GM23338 (cell line): ENCODE measurements at regions not wholly inside any gene's neighbourhood (a gene's known extent, or its start where the extent isn't known, plus 50 kb on each side); places are given as distances from the start of the nearest gene placed in this dataset.

Experiments used
- ATAC-seq: fragments of 200-7000 bp; cut with Tn5 transposase; 3 replicates; pipeline ENCODE4 v1.9.1; 2020
- DNase-seq: peaks from one replicate; pipeline ENCODE4 v3.0.0-alpha.2; 2015; ENCODE audit warnings: low spot score
- H2AFZ ChIP-seq: fragments of 200-600 bp; sonication (generic); 2 replicates; pipeline ENCODE4 v1.8.0; 2016; ENCODE audit warnings: antibody characterized with exemption, mild to moderate bottlenecking, moderate library complexity
- H3F3A ChIP-seq: fragments of 200-600 bp; sonication (generic); replicated peaks from 2 replicates; pipeline ENCODE4 v1.8.0; 2017; ENCODE audit warnings: antibody characterized with exemption, mixed run types, low read depth
- H3K27ac ChIP-seq: fragments of 200-600 bp; sonication (generic); 2 replicates; pipeline ENCODE4 v1.6.1; 2016; ENCODE audit warnings: low read depth
- H3K27me3 ChIP-seq: fragments of 200-600 bp; sonication (generic); 2 replicates; pipeline ENCODE4 v1.8.0; 2016; ENCODE audit warnings: mild to moderate bottlenecking, mixed run types, moderate library complexity; ENCODE audit not compliant: insufficient read depth
- H3K36me3 ChIP-seq: fragments of 200-600 bp; sonication (generic); 2 replicates; pipeline ENCODE4 v1.8.0; 2016; ENCODE audit warnings: mild to moderate bottlenecking; ENCODE audit not compliant: insufficient read depth
- H3K4me1 ChIP-seq: fragments of 200-600 bp; sonication (generic); 2 replicates; pipeline ENCODE4 v1.8.0; 2016; ENCODE audit warnings: mild to moderate bottlenecking, moderate library complexity; ENCODE audit not compliant: insufficient read depth
- H3K4me2 ChIP-seq: fragments of 200-600 bp; sonication (generic); 2 replicates; pipeline ENCODE4 v1.7.1; 2017; ENCODE audit warnings: mixed run types
- H3K4me3 ChIP-seq: fragments of 200-600 bp; sonication (generic); 2 replicates; pipeline ENCODE4 v1.6.1; 2016; ENCODE audit warnings: mixed run types
- H3K79me2 ChIP-seq: fragments of 200-600 bp; sonication (generic); replicated peaks from 2 replicates; pipeline ENCODE4 v1.8.0; 2017; ENCODE audit warnings: mild to moderate bottlenecking; ENCODE audit not compliant: insufficient read depth
- H3K9me2 ChIP-seq: fragments of 200-600 bp; sonication (generic); 2 replicates; pipeline ENCODE4 v1.8.0; 2017; ENCODE audit not compliant: insufficient read depth
- H4K20me1 ChIP-seq: fragments of 200-600 bp; sonication (generic); replicated peaks from 2 replicates; pipeline ENCODE4 v1.8.0; 2017; ENCODE audit warnings: mild to moderate bottlenecking; ENCODE audit not compliant: insufficient read depth
- H3K27ac Mint-ChIP-seq: 2 replicates; pipeline ENCODE4 v1.8.0; 2020; ENCODE audit warnings: inconsistent platforms, mild to moderate bottlenecking, moderate library complexity, mixed read lengths
- H3K27me3 Mint-ChIP-seq: 3 replicates; pipeline ENCODE4 v1.8.0; 2022; ENCODE audit warnings: low read depth, mild to moderate bottlenecking, moderate library complexity, mixed read lengths, inconsistent platforms; ENCODE audit not compliant: insufficient read depth, poor library complexity
- H3K36me3 Mint-ChIP-seq: 3 replicates; pipeline ENCODE4 v1.8.0; 2021; ENCODE audit warnings: low read depth, mild to moderate bottlenecking, inconsistent platforms, moderate library complexity, mixed read lengths
- H3K4me1 Mint-ChIP-seq: 3 replicates; pipeline ENCODE4 v1.8.0; 2020; ENCODE audit warnings: mild to moderate bottlenecking, inconsistent platforms, mixed read lengths
- H3K4me3 Mint-ChIP-seq: 3 replicates; pipeline ENCODE4 v1.8.0; 2021; ENCODE audit warnings: moderate library complexity, mild to moderate bottlenecking, inconsistent platforms, mixed read lengths
- H3K9me3 Mint-ChIP-seq: 3 replicates; pipeline ENCODE4 v1.8.0; 2020; ENCODE audit warnings: moderate library complexity, mild to moderate bottlenecking, inconsistent platforms, mixed read lengths
- CTCF ChIP-seq, 2 experiments: fragments of 200-600 bp in 1 of 2; sonication (generic) in 1 of 2; conservative IDR thresholded peaks; 2 replicates each; pipeline versions ENCODE4 v1.5.1 to v1.6.1; 2016 to 2017; ENCODE audit warnings: antibody characterized with exemption in 2 of 2, low read depth in 2 of 2, mild to moderate bottlenecking in 2 of 2, moderate library complexity in 1 of 2
- ETS1 ChIP-seq: IDR thresholded peaks from 2 replicates; pipeline ENCODE4 v1.6.1; 2016; ENCODE audit warnings: antibody characterized with exemption
- EZH2 ChIP-seq: fragments of 200-600 bp; sonication (generic); IDR thresholded peaks from one replicate; pipeline ENCODE4 v1.8.0; 2017; ENCODE audit warnings: antibody characterized with exemption, mild to moderate bottlenecking, low read depth; ENCODE audit not compliant: unreplicated experiment
- JUNB ChIP-seq: IDR thresholded peaks from one replicate; pipeline ENCODE4 v1.6.1; 2016; ENCODE audit warnings: antibody characterized with exemption; ENCODE audit not compliant: unreplicated experiment
- NANOG ChIP-seq: IDR thresholded peaks from 2 replicates; pipeline ENCODE4 v1.6.1; 2016; ENCODE audit warnings: antibody characterized with exemption, borderline replicate concordance
- STAT1 ChIP-seq: IDR thresholded peaks from one replicate; pipeline ENCODE4 v1.6.1; 2016; ENCODE audit warnings: antibody characterized with exemption; ENCODE audit not compliant: unreplicated experiment
- ZNF331 ChIP-seq: fragments of 250-450 bp; sonication (Bioruptor Pico); IDR thresholded peaks from 2 replicates; pipeline ENCODE4 v1.5.0; 2020; ENCODE audit warnings: low read depth, mild to moderate bottlenecking, moderate library complexity
- ZNF462 ChIP-seq: fragments of 250-450 bp; sonication (Bioruptor Pico); IDR thresholded peaks from 2 replicates; pipeline ENCODE4 v1.5.0; 2020; ENCODE audit warnings: mild to moderate bottlenecking, moderate library complexity

GRCh38 chr3:174498638-174499037 is 360.5 kb upstream of the NAALADL2 start (continued):
- TF ChIP-seq ZNF462 (CRISPR knock-in tag) (no peak), STAT1 (no peak), NANOG (no peak), EZH2 (no peak), ZNF331 (no peak)

- no peaks in the 10 kb centered on the region for H3K36me3 Mint-ChIP-seq
- ATAC-seq: no peak
- TF ChIP-seq CTCF (conservative IDR thresholded peaks at IDR 0.05; ENCODE audit: low read depth in 2 of 2) (no peak), ETS1 (no peak), ZNF331 (no peak), JUNB (no peak)
Observed at GRCh38 chr3:174505266-174505665, 353.9 kb upstream of the NAALADL2 start.

More at GRCh38 chr3:174505266-174505665, 353.9 kb upstream of the NAALADL2 start:
- H3K27ac ChIP-seq: no peak overlapping the region
- H3K27me3 ChIP-seq: no peaks in the 10 kb centered on the region
- H3K4me2 ChIP-seq: no peak overlapping the region
- Mint-ChIP-seq H3K4me3 (no peak overlapping the region), H3K9me3 (no peaks in the 10 kb centered on the region), H3K27ac (no peak overlapping the region), H3K4me1 (peaks cover 5% of the 10 kb centered on the region), H3K27me3 (no peaks in the 10 kb centered on the region)
- H3K4me3 ChIP-seq: no peak overlapping the region
- H3K4me1 ChIP-seq: no peaks in the 10 kb centered on the region
- H3F3A ChIP-seq: no peaks in the 10 kb centered on the region
- H2AFZ ChIP-seq: no peak overlapping the region
- DNase-seq: no peak
- no peaks in the 10 kb centered on the region for H3K9me2 ChIP-seq
- no peaks in the 10 kb centered on the region for H3K79me2 ChIP-seq
- H4K20me1 ChIP-seq: no peaks in the 10 kb centered on the region
- H3K36me3 ChIP-seq: no peaks in the 10 kb centered on the region
